Esophagus squamous epithelium (tissue), 5 donors: ENCODE measurements at regions not wholly inside any gene's neighbourhood (a gene's known extent, or its start where the extent isn't known, plus 50 kb on each side); places are given as distances from the start of the nearest gene placed in this dataset.

ENCODE experiments used
- DNase-seq: peaks from one replicate; lab custom pipeline; 2025; lab: John Stamatoyannopoulos, UW
- H3K27ac ChIP-seq, 4 donors: fragments of 200-600 bp; sonication (generic); one replicate each; pipeline ENCODE4 v1.5.1; 2016 to 2019; ENCODE audit warnings: mild to moderate bottlenecking in 1 of 4
- H3K27me3 ChIP-seq, 4 donors: fragments of 200-600 bp; sonication (generic); 1 replicate in 3 of 4; 2 replicates in 1 of 4; pipeline versions ENCODE4 v1.5.1 to v1.6.0; 2017 to 2021; ENCODE audit warnings: antibody characterized with exemption in 1 of 4
- H3K36me3 ChIP-seq, 3 donors: fragments of 200-600 bp; sonication (generic); one replicate each; pipeline ENCODE4 v1.5.1; 2016 to 2019
- H3K4me1 ChIP-seq, 3 donors: fragments of 200-600 bp; sonication (generic); one replicate each; pipeline ENCODE4 v1.5.1; 2017 to 2019
- H3K4me3 ChIP-seq, 4 donors: fragments of 200-600 bp; sonication (generic); 1 replicate in 3 of 4; 2 replicates in 1 of 4; pipeline ENCODE4 v1.5.1; 2016 to 2019; ENCODE audit warnings: mild to moderate bottlenecking in 2 of 4, moderate library complexity in 1 of 4
- H3K9me3 ChIP-seq, 3 donors: fragments of 200-600 bp; sonication (generic); one replicate each; pipeline ENCODE4 v1.5.1; 2016 to 2019
- POLR2A ChIP-seq, 4 donors: fragments of 450-650 bp; IDR thresholded peaks; one replicate each; pipeline ENCODE4 v1.6.1; 2017; ENCODE audit warnings: antibody characterized with exemption in 4 of 4, mild to moderate bottlenecking in 4 of 4, moderate library complexity in 3 of 4
- WGBS, 2 donors: methylation state at CpG; one replicate each; pipeline ENCODE4 v1.1.5; 2018; 5-methylcytosine and 5-hydroxymethylcytosine counted together
- intact Hi-C: fragments of 100-400 bp; cut with DNase I; formaldehyde crosslinking; loops from one replicate; pipeline ENCODE4 v1.15.0; 2022
- TF ChIP-seq, protein P1 (sequence below), 6 experiments: fragments of 450-650 bp in 4 of 6; fragments of 200-600 bp in 2 of 6; sonication (generic) in 2 of 6; IDR thresholded peaks; one replicate each; pipeline ENCODE4 v1.5.1; 2016 to 2019; ENCODE audit warnings: antibody characterized with exemption in 6 of 6, mild to moderate bottlenecking in 4 of 6, moderate library complexity in 4 of 6
- donor health status: DM: yes; HTN: yes; CAD: no.

DNA sequence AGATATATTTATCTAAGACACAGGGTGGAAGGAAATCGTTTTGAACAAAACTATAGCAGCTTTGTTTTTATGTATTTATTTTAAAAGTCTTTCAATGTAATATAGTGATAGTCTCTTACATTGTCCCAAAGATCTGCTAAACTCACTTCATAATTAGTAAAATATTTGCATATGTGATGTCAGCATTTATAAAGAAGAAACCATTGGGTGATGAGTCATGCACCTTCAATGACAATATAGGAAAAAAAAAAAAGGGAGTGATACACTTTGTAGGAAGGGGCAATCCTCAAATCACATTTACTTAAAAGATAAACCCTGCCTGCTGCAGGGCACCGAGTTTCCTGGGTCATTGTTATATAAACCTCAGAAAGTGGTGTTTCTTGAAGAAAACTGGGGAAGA lies 112.4 kb upstream of the SEMA3C start:
- Histone ChIP-seq H3K9me3 (no peaks in the 10 kb centered on the region), H3K4me3 (no peak overlapping the region), H3K36me3 (no peaks in the 10 kb centered on the region), H3K27me3 (no peaks in the 10 kb centered on the region), H3K4me1 (no peaks in the 10 kb centered on the region), H3K27ac (no peak overlapping the region)
- intact Hi-C loops = no loop called here
- TF ChIP-seq, protein P1, sequence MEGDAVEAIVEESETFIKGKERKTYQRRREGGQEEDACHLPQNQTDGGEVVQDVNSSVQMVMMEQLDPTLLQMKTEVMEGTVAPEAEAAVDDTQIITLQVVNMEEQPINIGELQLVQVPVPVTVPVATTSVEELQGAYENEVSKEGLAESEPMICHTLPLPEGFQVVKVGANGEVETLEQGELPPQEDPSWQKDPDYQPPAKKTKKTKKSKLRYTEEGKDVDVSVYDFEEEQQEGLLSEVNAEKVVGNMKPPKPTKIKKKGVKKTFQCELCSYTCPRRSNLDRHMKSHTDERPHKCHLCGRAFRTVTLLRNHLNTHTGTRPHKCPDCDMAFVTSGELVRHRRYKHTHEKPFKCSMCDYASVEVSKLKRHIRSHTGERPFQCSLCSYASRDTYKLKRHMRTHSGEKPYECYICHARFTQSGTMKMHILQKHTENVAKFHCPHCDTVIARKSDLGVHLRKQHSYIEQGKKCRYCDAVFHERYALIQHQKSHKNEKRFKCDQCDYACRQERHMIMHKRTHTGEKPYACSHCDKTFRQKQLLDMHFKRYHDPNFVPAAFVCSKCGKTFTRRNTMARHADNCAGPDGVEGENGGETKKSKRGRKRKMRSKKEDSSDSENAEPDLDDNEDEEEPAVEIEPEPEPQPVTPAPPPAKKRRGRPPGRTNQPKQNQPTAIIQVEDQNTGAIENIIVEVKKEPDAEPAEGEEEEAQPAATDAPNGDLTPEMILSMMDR (IDR thresholded peaks at IDR 0.05) = no peak
- TF ChIP-seq POLR2A (IDR thresholded peaks at IDR 0.05) = no peak
- no peak for DNase-seq
- 44 to 68% methylated on average over 2 of the region's 2 CpGs for WGBS, 2 donors

- intact Hi-C loops = no loop called here
- H3K9me3 ChIP-seq = no peaks in the 10 kb centered on the region
- TF ChIP-seq, protein P1 (IDR thresholded peaks at IDR 0.05) = no peak
- TF ChIP-seq POLR2A (IDR thresholded peaks at IDR 0.05) = no peak
Observed at GRCh38 chr7:81030472-81030871, 111.6 kb upstream of the SEMA3C start.

GRCh38 chr7:81029511-81029910 lies 110.7 kb upstream of the SEMA3C start:
- 81 to 86% methylated on average over 3 of the region's 3 CpGs for WGBS, 2 donors
- Histone ChIP-seq H3K36me3 (no peaks in the 10 kb centered on the region), H3K9me3 (no peaks in the 10 kb centered on the region), H3K4me1 (no peaks in the 10 kb centered on the region), H3K27me3 (no peaks in the 10 kb centered on the region), H3K27ac (no peak overlapping the region), H3K4me3 (no peak overlapping the region)
- no peak for DNase-seq
- intact Hi-C loops = no loop called here
- TF ChIP-seq, protein P1 (IDR thresholded peaks at IDR 0.05) = no peak
- TF ChIP-seq POLR2A (IDR thresholded peaks at IDR 0.05) = no peak

More at GRCh38 chr7:81030472-81030871, 111.6 kb upstream of the SEMA3C start:
- DNase-seq = no peak
- 65 to 88% methylated on average over 3 of the region's 3 CpGs for WGBS, 2 donors
- Histone ChIP-seq H3K4me3 (no peak overlapping the region), H3K27me3 (no peaks in the 10 kb centered on the region), H3K4me1 (no peaks in the 10 kb centered on the region), H3K36me3 (no peaks in the 10 kb centered on the region), H3K27ac (no peak overlapping the region)

DNA sequence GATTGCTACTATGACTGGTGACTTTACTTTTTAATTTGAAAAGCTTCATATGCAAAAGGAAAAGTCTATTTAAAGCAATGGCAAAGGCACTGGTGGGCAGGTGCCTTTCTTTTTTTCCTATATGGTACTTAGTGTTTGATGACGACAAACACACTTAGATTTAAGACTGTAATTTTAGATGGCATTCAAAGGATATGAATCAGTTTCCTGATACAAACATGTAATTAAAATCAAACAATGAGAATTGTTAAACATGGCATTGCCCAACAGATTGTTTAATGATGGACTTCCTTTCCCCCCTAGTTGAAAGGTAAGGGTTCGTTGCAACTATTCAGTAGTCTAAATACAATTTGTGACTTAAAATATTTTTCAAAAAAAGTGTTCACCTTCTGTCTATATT lies 106.5 kb upstream of the SEMA3C start:
- no peak for DNase-seq
- Histone ChIP-seq H3K27me3 (no peaks in the 10 kb centered on the region), H3K4me3 (no peak overlapping the region), H3K9me3 (no peaks in the 10 kb centered on the region), H3K27ac (no peak overlapping the region), H3K4me1 (no peaks in the 10 kb centered on the region), H3K36me3 (no peaks in the 10 kb centered on the region)
- intact Hi-C loops = no loop called here
- TF ChIP-seq POLR2A (IDR thresholded peaks at IDR 0.05) = no peak
- TF ChIP-seq, protein P1 (IDR thresholded peaks at IDR 0.05) = no peak
- 77 to 81% methylated on average over 2 of the region's 2 CpGs for WGBS, 2 donors

- Histone ChIP-seq H3K4me3 (no peak overlapping the region), H3K9me3 (no peaks in the 10 kb centered on the region), H3K27me3 (no peaks in the 10 kb centered on the region), H3K4me1 (peaks cover 0 to 4% (median 0%) of the 10 kb centered on the region in 3 donors), H3K36me3 (no peaks in the 10 kb centered on the region), H3K27ac (no peak overlapping the region)
- TF ChIP-seq POLR2A (IDR thresholded peaks at IDR 0.05) = no peak
- TF ChIP-seq, protein P1 (IDR thresholded peaks at IDR 0.05) = no peak
- WGBS, 2 donors = 88 to 92% methylated on average over 1 of the region's 1 CpG
- intact Hi-C loops = no loop called here
- no peak for DNase-seq
Observed at GRCh38 chr7:81014908-81015307, 96.1 kb upstream of the SEMA3C start.
